ENCODE measurements at regions not wholly inside any gene's neighbourhood (a gene's known extent, or its start where the extent isn't known, plus 50 kb on each side); places are given as distances from the start of the nearest gene placed in this dataset.

DNA sequence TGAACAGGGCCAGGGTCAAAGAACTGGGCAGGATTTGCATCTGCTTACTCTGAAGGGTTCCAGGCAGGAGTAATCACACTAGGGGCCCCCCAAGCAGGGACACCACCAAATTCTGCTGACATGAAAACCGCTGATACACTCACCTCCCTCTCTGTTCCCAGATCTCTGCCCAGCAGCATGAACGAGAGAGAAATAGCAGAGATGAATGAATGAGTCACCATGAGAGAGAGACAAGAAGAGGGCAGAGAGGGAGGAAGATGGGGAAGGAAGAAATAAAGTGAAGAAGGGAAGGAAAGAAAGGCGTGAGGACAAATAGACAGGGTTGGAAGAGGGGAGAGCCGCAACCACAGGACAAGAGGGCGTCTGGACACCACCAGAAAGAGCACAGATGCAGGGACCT is 285.9 kb upstream of the NEBL start:
- H3K9ac ChIP-seq (replicated peaks in 1 of 4; ENCODE audit: extremely low read depth in 1 of 4, low read depth in 3 of 4, low read length in 3 of 4), result no peak overlapping the region
- H4K20me1 ChIP-seq (replicated peaks in 1 of 2; ENCODE audit: control insufficient read depth in 1 of 2, insufficient read depth in 2 of 2, low read length in 2 of 2), result no peaks in the 10 kb centered on the region
- H3K14ac ChIP-seq (ENCODE audit: insufficient read length), result no peak overlapping the region
- peaks cover 0 to 4% (median 0%) of the 10 kb centered on the region in 4 experiments; a peak in 1 of 7 replicates for H3K4me1 ChIP-seq (replicated peaks in 1 of 4; ENCODE audit: control insufficient read depth in 3 of 4, insufficient read depth in 4 of 4, low read length in 3 of 4)
- FAIRE-seq (no peak), DNase-seq (ENCODE audit: low read depth in 1 of 2, low spot score in 2 of 2) (no peak)
- H3K27me3 ChIP-seq (replicated peaks in 1 of 4; ENCODE audit: control insufficient read depth in 3 of 4, extremely low read depth in 1 of 4, insufficient read depth in 3 of 4, low read length in 3 of 4), result no peaks in the 10 kb centered on the region
- no peak overlapping the region for H2BK12ac ChIP-seq (ENCODE audit: low read depth, low read length)
- no peaks in the 10 kb centered on the region for H3K9me3 ChIP-seq (ENCODE audit: insufficient read depth in 2 of 2, low read depth in 1 of 2, low read length in 1 of 2)
- no peaks in the 10 kb centered on the region for H3K36me3 ChIP-seq (ENCODE audit: control insufficient read depth in 2 of 4, insufficient read depth in 4 of 4, low read length in 3 of 4)
- H3K18ac ChIP-seq (ENCODE audit: extremely low read depth, low read length), result no peak overlapping the region
- H4K91ac ChIP-seq (replicated peaks; ENCODE audit: insufficient read length, low read length), result no peak overlapping the region
- H3K23me2 ChIP-seq (ENCODE audit: low read depth, low read length), result no peaks in the 10 kb centered on the region; the same call in 1 of the 2 replicates
- H2BK15ac ChIP-seq (ENCODE audit: low read length), result no peak overlapping the region
- H3K79me1 ChIP-seq (ENCODE audit: low read depth, low read length), result no peaks in the 10 kb centered on the region
- no peak overlapping the region for H3K4me3 ChIP-seq (ENCODE audit: extremely low read depth in 1 of 4, insufficient read depth in 2 of 4, low read depth in 3 of 4, low read length in 4 of 4)
- H2BK20ac ChIP-seq (ENCODE audit: low read length), result no peak overlapping the region
- no peak overlapping the region for H2BK5ac ChIP-seq (ENCODE audit: low read depth, low read length)
- H3K23ac ChIP-seq (ENCODE audit: insufficient read length), result no peak overlapping the region
- WGBS, 2 experiments (ENCODE audit: extremely low coverage in 1 of 2, insufficient coverage in 1 of 2, insufficient read length in 1 of 2, insufficient replicate concordance in 2 of 2, low coverage in 1 of 2, low lambda C conversion rate in 2 of 2, missing lambda C conversion rate in 1 of 2), result 87 to 100% methylated on average over 1 to 5 of the region's 5 CpGs
- H2AK5ac ChIP-seq (ENCODE audit: low read depth, low read length), result no peak overlapping the region
- H3K4ac ChIP-seq (replicated peaks; ENCODE audit: insufficient read length, low read depth, low read length), result no peak overlapping the region
- H4K5ac ChIP-seq (ENCODE audit: insufficient read length, low read depth, low read length), result no peak overlapping the region
- H2BK120ac ChIP-seq (replicated peaks; ENCODE audit: low read depth, low read length), result no peak overlapping the region
- H3K79me2 ChIP-seq (ENCODE audit: control insufficient read depth in 1 of 2, insufficient read depth in 2 of 2, low read length in 2 of 2), result no peaks in the 10 kb centered on the region
- ChIA-PET CTCF (ENCODE audit: partially characterized antibody) (no interaction called here), POLR2A (ENCODE audit: partially characterized antibody) (no interaction called here)
- H3K56ac ChIP-seq (replicated peaks; ENCODE audit: insufficient read length, low read depth, low read length), result no peak overlapping the region
- H4K8ac ChIP-seq (ENCODE audit: extremely low read depth, insufficient read depth, low read length), result no peak overlapping the region
- H2AFZ ChIP-seq (ENCODE audit: low read length), result no peak overlapping the region
- H3K4me2 ChIP-seq (ENCODE audit: insufficient read depth in 1 of 2, low read depth in 2 of 2, low read length in 2 of 2), result no peak overlapping the region
- no peak overlapping the region for H3K27ac ChIP-seq (ENCODE audit: low read depth, low read length)
- no peak for TF ChIP-seq CTBP2 (IDR thresholded peaks at IDR 0.05; ENCODE audit: borderline replicate concordance, insufficient read depth, insufficient read length, low read length)
- TF ChIP-seq RXRA (IDR thresholded peaks at IDR 0.05; ENCODE audit: insufficient read depth, low read depth, low read length), result no peak
- TF ChIP-seq, protein P1, sequence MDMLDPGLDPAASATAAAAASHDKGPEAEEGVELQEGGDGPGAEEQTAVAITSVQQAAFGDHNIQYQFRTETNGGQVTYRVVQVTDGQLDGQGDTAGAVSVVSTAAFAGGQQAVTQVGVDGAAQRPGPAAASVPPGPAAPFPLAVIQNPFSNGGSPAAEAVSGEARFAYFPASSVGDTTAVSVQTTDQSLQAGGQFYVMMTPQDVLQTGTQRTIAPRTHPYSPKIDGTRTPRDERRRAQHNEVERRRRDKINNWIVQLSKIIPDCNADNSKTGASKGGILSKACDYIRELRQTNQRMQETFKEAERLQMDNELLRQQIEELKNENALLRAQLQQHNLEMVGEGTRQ (IDR thresholded peaks at IDR 0.05; ENCODE audit: low read length), result no peak
- TF ChIP-seq MAFK (IDR thresholded peaks at IDR 0.05; ENCODE audit: low read depth, low read length), result no peak
- TF ChIP-seq KDM4A (IDR thresholded peaks at IDR 0.05; ENCODE audit: low read depth, low read length, severe bottlenecking), result no peak
- no peak for TF ChIP-seq EGR1 (IDR thresholded peaks at IDR 0.05; ENCODE audit: borderline replicate concordance, low read depth, low read length)
- no peak for TF ChIP-seq KDM5A (IDR thresholded peaks at IDR 0.05; ENCODE audit: low read length)
